ENCODE measurements at regions not wholly inside any gene's neighbourhood (a gene's known extent, or its start where the extent isn't known, plus 50 kb on each side); places are given as distances from the start of the nearest gene placed in this dataset.

GRCh38 chr7:27305854-27306253 is 63.3 kb downstream of the EVX1 start:
- TF ChIP-seq EZH2phosphoT487 (IDR thresholded peaks at IDR 0.05; ENCODE audit: borderline replicate concordance, low read length) = no peak
- no peak for TF ChIP-seq CTCF (IDR thresholded peaks at IDR 0.05; ENCODE audit: low read depth, low read length, poor library complexity, severe bottlenecking)
